ENCODE measurements at regions not wholly inside any gene's neighbourhood (a gene's known extent, or its start where the extent isn't known, plus 50 kb on each side); places are given as distances from the start of the nearest gene placed in this dataset.

- H3K27ac ChIP-seq, result no peak overlapping the region
- no peak for DNase-seq
- H3K36me3 ChIP-seq (ENCODE audit: low read depth, missing control alignments), result no peaks in the 10 kb centered on the region
- no peaks in the 10 kb centered on the region for H3K4me1 ChIP-seq
- no peak for TF ChIP-seq CTCF (IDR thresholded peaks at IDR 0.05)
- no peak for TF ChIP-seq POLR2A (IDR thresholded peaks at IDR 0.05)
- 92 to 98% methylated on average over 5 of the region's 5 CpGs for WGBS, 2 donors
- intact Hi-C loops (cut with DNase I; ENCODE audit: low total_unique reads), result no loop called here
- H3K27me3 ChIP-seq, result no peaks in the 10 kb centered on the region
- H3K9me3 ChIP-seq, result no peaks in the 10 kb centered on the region
- H3K4me3 ChIP-seq, result no peak overlapping the region
These were observed 76.7 kb upstream of the RAPGEF4 start for GRCh38 chr2:172658945-172659344.

GRCh38 chr2:172662099-172662498 is 73.5 kb upstream of the RAPGEF4 start:
- Histone ChIP-seq H3K4me3 (no peak overlapping the region), H3K9me3 (no peaks in the 10 kb centered on the region), H3K27me3 (no peaks in the 10 kb centered on the region), H3K36me3 (ENCODE audit: low read depth, missing control alignments) (no peaks in the 10 kb centered on the region), H3K4me1 (no peaks in the 10 kb centered on the region), H3K27ac (no peak overlapping the region)
- 71 to 75% methylated on average over 3 of the region's 3 CpGs for WGBS, 2 donors
- TF ChIP-seq CTCF (IDR thresholded peaks at IDR 0.05), result no peak
- DNase-seq, result no peak
- intact Hi-C loops (cut with DNase I; ENCODE audit: low total_unique reads), result no loop called here

DNA sequence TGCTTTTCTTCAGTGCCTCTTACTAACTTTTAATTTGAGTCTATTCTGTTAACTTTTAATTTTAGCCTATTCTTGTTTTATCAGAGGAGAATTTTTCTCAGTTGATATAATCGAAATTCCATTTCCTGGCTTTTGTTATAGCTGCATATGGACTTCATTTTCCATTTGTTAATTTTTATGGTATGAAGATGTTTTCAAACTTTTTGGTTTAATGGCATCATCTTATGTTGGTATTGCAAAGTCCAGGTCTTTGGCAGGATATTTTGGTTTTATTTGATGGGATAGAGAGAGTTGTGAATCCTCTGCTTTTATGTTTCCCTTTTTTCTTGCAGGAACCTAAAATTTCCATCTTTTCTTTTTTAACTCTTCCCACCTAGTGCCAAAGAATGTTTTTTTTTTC is 70.9 kb upstream of the RAPGEF4 start:
- no peak overlapping the region for H3K27ac ChIP-seq
- no peaks in the 10 kb centered on the region for H3K27me3 ChIP-seq
- H3K4me1 ChIP-seq, result no peaks in the 10 kb centered on the region
- TF ChIP-seq POLR2A (IDR thresholded peaks at IDR 0.05) (no peak), CTCF (IDR thresholded peaks at IDR 0.05) (no peak)
- H3K9me3 ChIP-seq, result no peaks in the 10 kb centered on the region
- no peak overlapping the region for H3K4me3 ChIP-seq
- no peaks in the 10 kb centered on the region for H3K36me3 ChIP-seq (ENCODE audit: low read depth, missing control alignments)
- no peak for DNase-seq
- WGBS, 2 donors, result 79 to 87% methylated on average over 1 of the region's 1 CpG
- intact Hi-C loops (cut with DNase I; ENCODE audit: low total_unique reads), result no loop called here

DNA sequence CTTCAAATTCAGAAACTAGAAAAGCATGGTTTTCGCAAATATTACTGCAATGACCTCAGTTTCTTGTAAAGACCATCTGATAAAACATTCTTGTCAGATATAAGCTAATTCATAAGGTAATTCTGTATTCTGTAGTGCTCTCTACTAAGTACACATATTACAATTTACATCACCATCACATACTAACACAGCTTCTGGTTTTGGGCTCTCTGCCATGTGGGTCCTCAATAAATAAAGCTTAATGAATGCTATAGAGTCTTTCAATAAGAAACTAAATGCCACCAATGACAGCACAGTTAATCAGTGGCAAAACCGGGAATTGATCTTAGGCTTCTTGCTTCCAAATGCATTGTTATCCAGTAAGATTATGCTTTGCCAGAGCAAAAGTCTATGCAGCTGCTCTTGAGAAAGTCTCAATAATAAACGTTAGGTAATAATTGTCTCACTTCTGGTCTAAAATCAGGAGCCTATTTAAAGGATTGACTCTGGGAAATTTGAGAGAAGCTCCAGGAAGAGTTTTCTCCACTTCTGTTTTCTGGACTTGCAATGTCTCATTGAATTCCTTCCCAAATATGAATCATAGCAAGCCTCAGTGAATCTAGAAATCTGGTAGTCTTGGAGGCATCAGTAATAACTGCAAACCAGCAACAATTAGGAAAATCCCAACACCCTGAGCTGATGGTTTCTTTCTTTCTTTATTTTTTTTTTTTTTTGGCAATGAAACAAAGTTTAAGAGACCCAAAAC is 67.9 kb upstream of the RAPGEF4 start:
- intact Hi-C loops (cut with DNase I; ENCODE audit: low total_unique reads), result no loop called here
- DNase-seq, result no peak
- no peak overlapping the region for H3K27ac ChIP-seq
- 57 to 64% methylated on average over 3 of the region's 3 CpGs for WGBS, 2 donors
- no peaks in the 10 kb centered on the region for H3K27me3 ChIP-seq
- no peaks in the 10 kb centered on the region for H3K9me3 ChIP-seq
- no peak for TF ChIP-seq POLR2A (IDR thresholded peaks at IDR 0.05)
- TF ChIP-seq CTCF (IDR thresholded peaks at IDR 0.05), result no peak
- H3K4me1 ChIP-seq, result no peaks in the 10 kb centered on the region
- H3K36me3 ChIP-seq (ENCODE audit: low read depth, missing control alignments), result no peaks in the 10 kb centered on the region
- no peak overlapping the region for H3K4me3 ChIP-seq

DNA sequence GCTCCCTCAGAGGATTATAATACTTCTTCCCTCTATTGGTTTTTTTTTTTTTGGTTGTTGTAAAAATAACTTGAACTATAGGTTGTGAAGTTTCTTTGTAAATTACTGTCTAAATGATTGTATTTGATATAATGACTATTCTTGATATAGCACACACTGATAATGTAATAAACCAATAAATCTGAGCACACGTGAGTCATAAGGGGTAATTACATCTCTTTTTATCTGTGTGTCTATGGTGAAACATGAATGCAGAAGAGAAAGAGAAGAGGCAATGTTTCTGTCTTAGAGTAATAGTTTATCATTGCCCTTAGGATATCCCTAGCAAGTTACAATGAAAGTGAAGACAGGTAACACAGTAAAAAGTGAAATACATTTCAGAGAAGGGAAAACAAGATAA is 64.1 kb upstream of the RAPGEF4 start:
- no peaks in the 10 kb centered on the region for H3K9me3 ChIP-seq
- no peaks in the 10 kb centered on the region for H3K36me3 ChIP-seq (ENCODE audit: low read depth, missing control alignments)
- H3K4me1 ChIP-seq, result no peaks in the 10 kb centered on the region
- no peaks in the 10 kb centered on the region for H3K27me3 ChIP-seq
- DNase-seq, result no peak
- TF ChIP-seq POLR2A (IDR thresholded peaks at IDR 0.05) (no peak), CTCF (IDR thresholded peaks at IDR 0.05) (no peak)
- no peak overlapping the region for H3K4me3 ChIP-seq
- 75 to 76% methylated on average over 1 of the region's 1 CpG for WGBS, 2 donors
- H3K27ac ChIP-seq, result no peak overlapping the region
- intact Hi-C loops (cut with DNase I; ENCODE audit: low total_unique reads), result no loop called here
